ENCODE measurements at regions not wholly inside any gene's neighbourhood (a gene's known extent, or its start where the extent isn't known, plus 50 kb on each side); places are given as distances from the start of the nearest gene placed in this dataset.
"Not testable (repeated sequence)": the region's sequence is repeated elsewhere in the genome, so short reads cannot be mapped to it uniquely, and the experiment has no call there.

DNA sequence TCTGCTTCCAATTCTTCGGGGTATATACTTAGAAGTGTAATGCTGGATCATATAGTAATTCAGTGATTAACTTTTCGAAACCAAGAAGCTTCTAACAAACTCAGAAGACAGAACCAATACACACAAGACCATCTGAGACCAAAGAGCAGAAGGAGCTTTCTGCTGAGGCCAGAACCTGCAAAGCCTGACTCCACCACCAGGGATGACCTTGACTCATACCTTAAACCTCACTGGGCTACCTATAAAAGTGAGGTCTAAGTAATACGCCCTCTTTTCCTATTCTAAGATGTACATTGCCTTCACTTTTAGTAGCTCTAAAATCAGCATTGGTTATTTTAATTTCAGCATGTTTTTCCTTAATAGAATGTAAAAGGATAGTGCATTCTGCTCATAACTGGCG, 84.8 kb downstream of the FOXF2 start:
- H3K27me3 Mint-ChIP-seq (ENCODE audit: low read depth in 3 of 3), result peaks cover 1 to 8% (median 2%) of the 10 kb centered on the region in 3 donors
- H3K27ac Mint-ChIP-seq, result no peak overlapping the region
- no peaks in the 10 kb centered on the region for H3K36me3 Mint-ChIP-seq
- H3K4me3 Mint-ChIP-seq, result no peak overlapping the region
- DNase-seq, result no peak
- peaks cover 3 to 8% of the 10 kb centered on the region in 2 donors for H3K4me1 Mint-ChIP-seq
- H3K9me3 Mint-ChIP-seq, result peaks cover 0 to 2% (median 0%) of the 10 kb centered on the region in 6 donors

DNA sequence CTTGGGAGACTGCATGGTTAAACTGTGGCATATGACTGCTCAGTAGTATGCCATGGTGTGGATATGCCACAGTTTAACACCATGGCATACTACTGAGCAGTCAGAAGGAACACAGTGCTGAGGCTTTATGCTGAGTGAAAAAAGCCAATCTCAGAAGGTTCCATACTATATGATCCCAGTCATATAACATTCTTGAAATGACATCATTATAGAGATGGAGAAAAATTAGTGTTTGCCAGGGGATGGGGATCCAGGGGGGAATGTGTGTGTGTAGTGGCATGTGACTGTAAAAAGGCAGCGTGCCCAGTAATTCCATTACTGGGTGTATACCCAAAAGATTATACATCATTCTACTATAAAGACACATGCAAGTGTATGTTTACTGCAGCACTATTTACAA, 85.8 kb downstream of the FOXF2 start:
- H3K9me3 Mint-ChIP-seq, result peaks cover 0 to 2% (median 0%) of the 10 kb centered on the region in 6 donors
- no peak for DNase-seq
- H3K27ac Mint-ChIP-seq, result no peak overlapping the region
- H3K36me3 Mint-ChIP-seq, result no peaks in the 10 kb centered on the region
- no peak overlapping the region for H3K4me3 Mint-ChIP-seq
- peaks cover 3 to 8% of the 10 kb centered on the region in 2 donors for H3K4me1 Mint-ChIP-seq
- peaks cover 1 to 8% (median 2%) of the 10 kb centered on the region in 3 donors for H3K27me3 Mint-ChIP-seq (ENCODE audit: low read depth in 3 of 3)

DNA sequence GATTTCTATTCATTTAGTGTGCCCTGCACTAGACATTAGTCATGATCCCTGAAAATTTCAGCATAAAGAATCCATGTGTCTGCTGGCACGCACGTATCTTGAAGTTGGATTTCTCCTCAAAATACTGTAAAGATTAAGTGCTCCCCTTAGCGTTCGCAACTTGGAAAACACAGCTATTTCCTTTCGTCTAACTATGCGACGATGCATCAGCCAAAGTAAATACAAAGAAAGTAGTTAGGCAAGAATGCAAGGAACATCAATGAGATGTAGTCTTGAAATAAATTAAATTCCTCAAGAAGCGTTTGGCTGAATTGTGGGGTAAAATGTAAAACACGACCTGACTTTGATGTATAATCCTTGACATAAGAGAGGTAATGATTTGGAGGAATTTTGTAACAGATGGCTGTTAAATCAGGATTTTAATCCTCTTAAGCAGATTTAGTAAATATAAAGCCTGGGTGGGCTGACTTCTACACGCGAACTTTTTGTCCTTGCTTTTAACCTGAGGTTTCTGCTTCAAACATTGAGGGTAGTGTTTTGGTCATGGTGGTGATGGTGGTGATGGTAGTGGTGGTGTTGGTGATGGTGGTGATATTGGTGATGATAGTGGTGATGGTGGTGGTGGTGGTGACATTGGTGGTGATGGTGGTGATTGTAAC, 88.2 kb downstream of the FOXF2 start:
- DNase-seq, result no peak
- no peaks in the 10 kb centered on the region for H3K36me3 Mint-ChIP-seq
- no peak overlapping the region for H3K4me3 Mint-ChIP-seq
- peaks cover 0 to 2% (median 0%) of the 10 kb centered on the region in 6 donors for H3K9me3 Mint-ChIP-seq
- peaks cover 3 to 8% of the 10 kb centered on the region in 2 donors for H3K4me1 Mint-ChIP-seq
- peaks cover 4 to 8% (median 5%) of the 10 kb centered on the region in 3 donors for H3K27me3 Mint-ChIP-seq (ENCODE audit: low read depth in 3 of 3)
- H3K27ac Mint-ChIP-seq, result no peak overlapping the region

DNA sequence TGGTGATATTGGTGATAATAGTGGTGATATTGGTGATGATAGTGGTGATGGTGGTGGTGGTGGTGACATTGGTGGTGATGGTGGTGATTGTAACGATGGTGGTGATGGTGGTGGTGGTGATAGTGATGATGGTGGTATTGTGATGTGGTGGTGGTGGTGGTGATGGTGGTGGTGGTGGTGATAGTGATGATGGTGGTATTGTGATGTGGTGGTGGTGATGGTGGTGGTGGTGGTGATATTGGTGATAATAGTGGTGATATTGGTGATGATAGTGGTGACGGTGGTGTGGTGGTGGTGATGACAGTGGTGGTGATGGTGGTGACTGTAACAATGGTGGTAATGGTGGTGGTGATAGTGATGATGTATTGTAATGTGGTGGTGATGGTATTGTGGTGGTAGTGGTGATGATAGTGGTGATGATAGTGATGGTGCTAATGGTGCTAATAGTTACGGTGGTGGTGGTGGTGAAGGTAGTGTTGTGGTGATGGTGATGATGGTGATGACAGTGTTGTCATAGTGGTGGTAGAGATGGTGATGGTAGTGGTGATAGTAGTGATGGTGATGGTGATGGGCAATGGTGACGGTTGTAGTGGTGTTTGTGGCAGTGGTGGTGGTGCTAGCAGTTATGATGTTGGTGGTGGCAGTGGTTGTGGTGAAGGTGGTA, 88.9 kb downstream of the FOXF2 start:
- peak overlapping the region in 1 of 6 donors; percentile 5 for H3K27ac Mint-ChIP-seq
- not testable (repeated sequence) for H3K4me3 Mint-ChIP-seq; H3K27me3 Mint-ChIP-seq (ENCODE audit: low read depth in 3 of 3); DNase-seq; H3K36me3 Mint-ChIP-seq; H3K9me3 Mint-ChIP-seq; H3K4me1 Mint-ChIP-seq

DNA sequence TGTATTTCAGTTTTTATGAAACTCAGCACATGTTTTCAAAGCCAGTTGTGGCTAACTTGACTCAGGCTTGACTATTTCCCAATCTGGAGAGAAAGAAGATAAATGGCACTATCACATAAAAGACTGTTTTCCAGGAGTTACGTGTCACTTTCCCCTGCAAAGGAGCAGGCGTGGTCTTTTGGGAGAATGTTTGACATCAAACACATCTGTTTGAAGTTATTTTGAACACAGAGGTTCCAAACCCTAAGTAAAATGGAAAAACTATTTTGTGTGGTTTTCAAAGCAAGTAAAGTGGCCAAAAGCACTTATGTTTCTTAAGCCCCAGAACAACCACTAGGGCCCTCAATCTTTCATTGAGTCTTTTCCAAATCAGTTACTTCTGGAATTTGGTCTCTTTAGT, 89.7 kb downstream of the FOXF2 start:
- H3K27ac Mint-ChIP-seq, result no peak overlapping the region
- H3K4me1 Mint-ChIP-seq, result no peaks in the 10 kb centered on the region
- H3K9me3 Mint-ChIP-seq, result peaks cover 0 to 2% (median 0%) of the 10 kb centered on the region in 6 donors
- H3K36me3 Mint-ChIP-seq, result no peaks in the 10 kb centered on the region
- DNase-seq, result no peak
- H3K4me3 Mint-ChIP-seq, result no peak overlapping the region
- peaks cover 4 to 8% (median 4%) of the 10 kb centered on the region in 3 donors for H3K27me3 Mint-ChIP-seq (ENCODE audit: low read depth in 3 of 3)

DNA sequence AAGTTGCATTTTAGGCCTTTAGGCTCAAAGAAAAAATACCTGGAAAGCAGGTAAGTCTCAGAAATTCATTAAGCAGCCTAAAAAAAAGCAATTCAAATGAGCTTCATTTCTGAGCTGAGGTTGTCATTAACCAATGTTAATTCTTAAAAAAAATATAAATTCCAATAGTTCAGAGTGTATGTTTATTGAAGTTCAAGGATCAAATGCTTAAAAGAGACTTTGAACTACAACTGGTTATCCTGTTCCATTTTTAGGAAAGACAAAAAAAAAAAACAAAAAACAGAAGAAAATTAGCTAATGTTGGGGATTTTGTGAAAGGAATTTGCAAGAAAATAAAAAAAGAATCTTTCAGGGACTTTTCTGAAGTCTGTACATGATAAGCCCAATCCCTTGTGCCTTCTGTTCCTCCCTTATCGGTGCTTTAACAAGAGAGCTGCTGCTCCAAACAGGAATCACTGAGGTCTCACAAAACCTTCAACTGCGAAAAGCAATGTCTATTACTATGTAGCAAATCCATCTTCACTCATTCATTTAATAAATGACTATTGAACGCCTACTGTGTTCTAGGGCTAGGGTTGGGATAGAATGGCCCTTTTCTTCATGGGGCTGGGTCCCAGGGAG, 90.3 kb downstream of the FOXF2 start:
- Mint-ChIP-seq H3K27ac (no peak overlapping the region), H3K4me3 (no peak overlapping the region), H3K27me3 (ENCODE audit: low read depth in 3 of 3) (peaks cover 4 to 8% (median 4%) of the 10 kb centered on the region in 3 donors), H3K9me3 (peaks cover 0 to 2% (median 0%) of the 10 kb centered on the region in 6 donors), H3K36me3 (no peaks in the 10 kb centered on the region), H3K4me1 (no peaks in the 10 kb centered on the region)
- DNase-seq, result no peak

DNA sequence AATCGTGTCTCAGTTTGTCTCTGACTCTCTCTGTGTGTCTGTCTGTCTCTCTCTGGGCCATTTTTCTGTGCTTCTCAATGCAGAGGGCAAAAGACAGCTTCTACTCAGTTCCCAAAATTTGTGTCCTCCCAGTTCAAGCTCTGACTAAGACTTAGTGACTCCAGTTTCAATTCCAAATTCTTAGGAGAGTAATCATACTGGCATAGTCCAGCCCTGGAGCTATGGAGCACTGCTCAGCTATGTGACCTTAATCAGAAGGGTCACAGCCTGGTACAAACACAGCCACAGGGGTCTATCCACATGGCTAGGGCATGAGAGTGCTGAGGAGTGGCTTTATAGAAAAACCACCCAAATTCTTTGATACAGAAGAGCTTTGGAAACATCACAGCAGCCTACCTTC, 91.9 kb downstream of the FOXF2 start:
- no peak for DNase-seq
- no peaks in the 10 kb centered on the region for H3K36me3 Mint-ChIP-seq
- no peak overlapping the region for H3K27ac Mint-ChIP-seq
- peaks cover 0 to 2% (median 0%) of the 10 kb centered on the region in 6 donors for H3K9me3 Mint-ChIP-seq
- H3K4me3 Mint-ChIP-seq, result no peak overlapping the region
- peaks cover 4 to 8% (median 7%) of the 10 kb centered on the region in 3 donors for H3K27me3 Mint-ChIP-seq (ENCODE audit: low read depth in 3 of 3)
- H3K4me1 Mint-ChIP-seq, result no peaks in the 10 kb centered on the region

DNA sequence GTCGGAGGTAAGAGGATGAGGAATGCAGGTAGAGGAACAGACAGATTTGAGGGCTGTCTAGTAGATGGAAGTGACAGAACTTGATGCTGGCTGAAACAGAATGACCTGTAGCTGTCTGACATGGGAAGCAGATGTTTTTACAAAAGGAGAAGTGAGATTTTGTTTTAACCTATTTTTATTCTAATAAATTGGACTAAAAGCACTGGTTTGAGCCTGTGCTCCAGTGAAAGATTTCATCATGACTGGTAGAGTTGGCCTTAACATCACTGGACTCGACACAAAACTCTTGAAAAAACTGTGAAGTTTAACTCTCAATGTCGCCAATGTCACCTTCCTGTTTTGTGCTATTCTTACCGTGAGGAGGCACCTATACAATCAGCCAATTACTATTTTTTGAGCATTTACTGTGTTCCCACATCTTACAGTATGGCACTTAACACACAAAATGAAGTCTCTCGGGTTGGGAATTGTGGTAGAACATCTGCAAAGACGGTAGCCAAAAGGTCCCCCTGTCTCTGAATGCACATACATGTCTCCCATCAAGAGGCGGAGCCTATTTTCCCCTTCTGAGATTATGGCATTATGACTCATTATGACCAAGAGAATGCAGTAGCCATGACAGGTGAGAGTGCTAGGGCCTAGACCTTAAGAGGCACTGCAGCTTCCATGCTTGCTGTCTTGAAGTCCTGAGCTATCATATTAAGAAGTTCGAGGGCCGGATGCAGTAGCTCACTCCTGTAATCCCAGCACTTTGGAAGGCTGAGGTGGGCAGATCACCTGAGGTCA, 93.2 kb downstream of the FOXF2 start:
- peaks cover 0 to 2% (median 0%) of the 10 kb centered on the region in 6 donors for H3K9me3 Mint-ChIP-seq
- H3K36me3 Mint-ChIP-seq, result no peaks in the 10 kb centered on the region
- peaks cover 4 to 8% (median 7%) of the 10 kb centered on the region in 3 donors for H3K27me3 Mint-ChIP-seq (ENCODE audit: low read depth in 3 of 3)
- no peak overlapping the region for H3K4me3 Mint-ChIP-seq
- H3K27ac Mint-ChIP-seq, result no peak overlapping the region
- no peak for DNase-seq
- no peaks in the 10 kb centered on the region for H3K4me1 Mint-ChIP-seq

DNA sequence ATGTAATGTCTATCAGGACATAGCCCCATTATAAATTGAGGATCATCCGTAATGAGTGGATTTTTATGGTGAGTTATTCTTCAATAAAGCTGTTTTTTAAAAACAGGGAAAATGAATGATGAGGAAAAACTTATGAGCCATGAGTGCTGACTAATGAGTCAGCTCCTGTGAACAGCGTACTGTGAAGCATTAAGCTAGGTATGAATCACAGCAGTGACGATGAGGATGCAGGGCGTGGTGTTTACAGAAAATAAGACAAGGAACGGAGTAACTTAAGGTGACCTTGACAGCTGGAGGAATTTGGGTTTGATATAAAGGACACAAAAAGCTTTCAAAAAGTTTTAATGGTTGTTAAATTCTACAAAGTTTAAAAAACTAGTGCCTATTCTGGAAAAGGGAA, 96.3 kb downstream of the FOXF2 start:
- no peak overlapping the region for H3K4me3 Mint-ChIP-seq
- no peaks in the 10 kb centered on the region for H3K4me1 Mint-ChIP-seq
- no peak overlapping the region for H3K27ac Mint-ChIP-seq
- no peaks in the 10 kb centered on the region for H3K36me3 Mint-ChIP-seq
- peaks cover 4 to 7% (median 6%) of the 10 kb centered on the region in 3 donors for H3K27me3 Mint-ChIP-seq (ENCODE audit: low read depth in 3 of 3)
- DNase-seq, result no peak
- H3K9me3 Mint-ChIP-seq, result peaks cover 0 to 2% (median 0%) of the 10 kb centered on the region in 6 donors

DNA sequence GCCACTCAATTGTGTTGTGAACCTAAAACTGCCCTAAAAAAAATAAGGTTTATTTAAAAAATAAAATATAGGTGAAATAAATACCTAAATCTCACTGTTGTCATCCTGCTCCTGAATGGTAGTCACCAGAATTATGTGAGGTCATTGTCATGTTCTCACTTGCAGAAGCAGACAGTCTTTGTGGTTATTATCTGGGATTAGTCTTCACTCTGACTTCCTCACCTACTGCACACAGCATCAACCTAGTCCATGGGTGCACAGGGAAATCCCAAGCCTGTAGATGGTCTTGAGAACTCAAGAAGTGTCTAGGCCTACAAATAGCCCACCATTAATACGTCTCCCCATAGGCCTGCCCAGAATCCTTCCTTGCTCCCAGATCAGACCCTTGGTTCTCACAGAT, 97.0 kb downstream of the FOXF2 start:
- H3K27me3 Mint-ChIP-seq (ENCODE audit: low read depth in 3 of 3), result peaks cover 0 to 8% (median under 1%) of the 10 kb centered on the region in 3 donors
- peaks cover 0 to 2% (median 0%) of the 10 kb centered on the region in 6 donors for H3K9me3 Mint-ChIP-seq
- DNase-seq, result no peak
- H3K36me3 Mint-ChIP-seq, result no peaks in the 10 kb centered on the region
- no peak overlapping the region for H3K27ac Mint-ChIP-seq
- no peak overlapping the region for H3K4me3 Mint-ChIP-seq
- H3K4me1 Mint-ChIP-seq, result no peaks in the 10 kb centered on the region

DNA sequence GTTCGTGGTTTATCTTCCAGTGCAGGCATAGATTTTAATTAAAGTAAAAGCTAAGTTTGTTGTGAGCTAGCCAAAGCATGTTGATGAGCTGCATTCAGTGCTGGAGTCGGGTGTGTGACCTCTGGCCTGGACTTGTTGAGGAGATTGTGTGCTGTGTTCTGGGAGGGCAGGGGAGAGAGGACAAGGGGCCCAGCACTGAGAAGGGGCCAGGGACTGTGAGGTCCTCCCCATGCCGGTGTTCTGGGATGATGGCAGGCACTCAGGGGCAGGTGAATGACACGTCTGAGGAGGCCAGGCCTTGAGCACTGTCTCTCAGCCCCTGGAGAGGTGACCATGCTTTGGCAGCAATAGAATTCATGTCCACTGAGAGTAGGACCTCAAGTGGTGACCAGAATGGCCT, 97.9 kb downstream of the FOXF2 start:
- H3K4me3 Mint-ChIP-seq, result no peak overlapping the region
- no peaks in the 10 kb centered on the region for H3K36me3 Mint-ChIP-seq
- H3K4me1 Mint-ChIP-seq, result no peaks in the 10 kb centered on the region
- H3K27me3 Mint-ChIP-seq (ENCODE audit: low read depth in 3 of 3), result peaks cover 0 to 8% (median 0%) of the 10 kb centered on the region in 3 donors
- no peak for DNase-seq
- peaks cover 0 to 2% (median 0%) of the 10 kb centered on the region in 6 donors for H3K9me3 Mint-ChIP-seq
- no peak overlapping the region for H3K27ac Mint-ChIP-seq

DNA sequence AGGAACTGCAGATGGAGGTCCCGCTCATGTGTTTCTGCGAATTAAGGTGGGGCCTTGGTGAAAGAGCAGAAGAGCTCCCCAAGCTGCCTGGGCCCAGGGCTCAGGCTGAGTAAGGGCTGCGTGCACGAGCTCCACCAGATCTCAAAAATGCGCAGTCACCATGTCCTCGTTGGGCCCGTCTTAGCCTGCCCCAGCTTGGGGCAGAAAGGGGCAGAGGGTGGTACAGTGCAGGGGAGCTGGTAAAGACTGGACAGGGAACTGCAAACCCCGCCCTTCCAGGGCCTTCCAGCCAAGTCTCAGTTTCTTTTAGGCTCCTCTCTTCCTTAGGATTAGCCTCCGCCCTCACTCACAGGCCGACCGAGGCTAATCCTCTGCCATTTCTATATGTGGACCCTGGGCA, 101.6 kb downstream of the FOXF2 start:
- Mint-ChIP-seq H3K36me3 (no peaks in the 10 kb centered on the region), H3K4me1 (no peaks in the 10 kb centered on the region), H3K27ac (no peak overlapping the region), H3K9me3 (peaks cover 0 to 2% (median 0%) of the 10 kb centered on the region in 6 donors), H3K27me3 (ENCODE audit: low read depth in 3 of 3) (peaks cover 0 to 8% (median 2%) of the 10 kb centered on the region in 3 donors), H3K4me3 (no peak overlapping the region)
- no peak for DNase-seq

DNA sequence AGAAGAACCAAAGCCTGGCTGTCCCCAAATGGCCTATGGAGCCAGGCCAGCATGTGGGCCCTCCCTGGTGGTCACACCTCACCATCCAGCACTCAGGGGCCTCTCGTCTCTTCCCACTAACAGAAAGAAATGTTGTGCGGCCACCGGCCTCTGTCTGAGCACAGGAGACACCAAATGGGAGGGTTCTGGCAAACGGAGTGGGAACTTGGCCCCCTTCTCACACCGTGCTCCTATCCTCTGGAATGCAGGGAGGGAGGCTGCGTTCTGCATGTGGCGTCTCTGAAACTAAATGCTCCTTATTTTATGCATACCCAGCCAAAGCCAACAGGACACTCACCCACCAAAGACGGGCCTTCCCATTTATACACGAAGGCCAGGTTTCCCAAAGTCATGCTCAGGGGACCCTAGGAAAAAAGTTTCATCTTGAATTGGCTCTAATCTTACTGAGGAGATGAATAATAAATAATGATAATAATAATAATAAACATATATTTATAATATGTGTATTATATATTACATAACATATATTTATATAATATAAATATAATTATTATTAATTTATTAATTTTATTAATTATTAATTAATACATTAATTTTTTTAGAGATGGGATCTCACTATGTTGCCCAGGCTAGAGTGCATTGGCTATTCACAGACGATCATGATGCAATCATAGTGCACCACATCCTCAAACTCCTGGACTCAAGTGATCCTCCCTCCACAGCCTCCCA, 102.4 kb downstream of the FOXF2 start:
- H3K4me1 Mint-ChIP-seq, result no peaks in the 10 kb centered on the region
- no peak for DNase-seq
- no peak overlapping the region for H3K27ac Mint-ChIP-seq
- H3K36me3 Mint-ChIP-seq, result no peaks in the 10 kb centered on the region
- H3K9me3 Mint-ChIP-seq, result peaks cover 0 to 2% (median 0%) of the 10 kb centered on the region in 6 donors
- peaks cover 0 to 7% (median 2%) of the 10 kb centered on the region in 3 donors for H3K27me3 Mint-ChIP-seq (ENCODE audit: low read depth in 3 of 3)
- H3K4me3 Mint-ChIP-seq, result no peak overlapping the region

All from immature natural killer cell (primary cell).